H1 (cell line): ENCODE measurements at regions not wholly inside any gene's neighbourhood (a gene's known extent, or its start where the extent isn't known, plus 50 kb on each side); places are given as distances from the start of the nearest gene placed in this dataset.

Source experiments
- CTCF ChIA-PET: fragments of 300-600 bp; sonication (Branson Sonifier 250); formaldehyde crosslinking; loops from one replicate; lab custom pipeline; 2021; ENCODE audit not compliant: partially characterized antibody; lab: Charles Lee
- POLR2A ChIA-PET: fragments of 300-600 bp; sonication (Branson Sonifier 250); formaldehyde crosslinking; loops from one replicate; lab custom pipeline; 2021; ENCODE audit warnings: inconsistent platforms; ENCODE audit not compliant: partially characterized antibody; lab: Charles Lee
- DNase-seq, 2 experiments: peaks; one replicate each; pipeline versions ENCODE4 v3.0.0 to v3.0.0-alpha.2; 2010 to 2022; ENCODE audit warnings: low spot score in 2 of 2, low read depth in 1 of 2, mixed read lengths in 1 of 2
- FAIRE-seq: peaks from 2 replicates; lab custom pipeline; 2011; peaks lifted over from hg19 to GRCh38; lab: Jason Lieb, UNC
- H2AFZ ChIP-seq: 2 replicates; pipeline ENCODE4 v1.8.1; 2012; ENCODE audit warnings: low read length, inconsistent platforms
- H2AK5ac ChIP-seq: 2 replicates; pipeline ENCODE4 v1.6.1; 2013; ENCODE audit warnings: low read depth, low read length
- H2BK120ac ChIP-seq: replicated peaks from 2 replicates; pipeline ENCODE3; 2013; ENCODE audit warnings: low read depth, low read length, inconsistent platforms
- H2BK12ac ChIP-seq: 2 replicates; pipeline ENCODE4 v1.6.1; 2013; ENCODE audit warnings: low read depth, low read length
- H2BK15ac ChIP-seq: 2 replicates; pipeline ENCODE4 v1.6.1; 2013; ENCODE audit warnings: low read length
- H2BK20ac ChIP-seq: 2 replicates; pipeline ENCODE4 v1.6.1; 2013; ENCODE audit warnings: low read length
- H2BK5ac ChIP-seq: 2 replicates; pipeline ENCODE4 v1.6.1; 2013; ENCODE audit warnings: low read depth, low read length
- H3K14ac ChIP-seq: 2 replicates; pipeline ENCODE4 v1.6.1; 2013; ENCODE audit warnings: inconsistent platforms; ENCODE audit not compliant: insufficient read length
- H3K18ac ChIP-seq: 2 replicates; pipeline ENCODE4 v1.6.1; 2013; ENCODE audit warnings: low read length; ENCODE audit errors: extremely low read depth
- H3K23ac ChIP-seq: 2 replicates; pipeline ENCODE4 v1.6.1; 2013; ENCODE audit warnings: inconsistent platforms; ENCODE audit not compliant: insufficient read length
- H3K23me2 ChIP-seq: 2 replicates; pipeline ENCODE4 v1.6.1; 2013; ENCODE audit warnings: low read depth, low read length
- H3K27ac ChIP-seq: 2 replicates; pipeline ENCODE4 v1.6.1; 2011; ENCODE audit warnings: low read depth, low read length, inconsistent platforms
- H3K27me3 ChIP-seq, 4 experiments: replicated peaks in 1 of 4; 1 replicate in 1 of 4; 2 replicates in 3 of 4; pipeline versions ENCODE4 v1.6.1 to v1.8.1; 2011 to 2013; ENCODE audit warnings: low read length in 3 of 4, mild to moderate bottlenecking in 3 of 4, inconsistent platforms in 2 of 4, mixed read lengths in 2 of 4, moderate library complexity in 1 of 4; ENCODE audit not compliant: control insufficient read depth in 3 of 4, insufficient read depth in 3 of 4; ENCODE audit errors: extremely low read depth in 1 of 4
- H3K36me3 ChIP-seq, 4 experiments: 2 replicates each; pipeline versions ENCODE4 v1.6.1 to v1.8.1; 2011 to 2013; ENCODE audit warnings: mild to moderate bottlenecking in 4 of 4, low read length in 3 of 4, moderate library complexity in 2 of 4, control low read depth in 1 of 4, inconsistent platforms in 1 of 4; ENCODE audit not compliant: insufficient read depth in 4 of 4, control insufficient read depth in 2 of 4
- H3K4ac ChIP-seq: replicated peaks from 2 replicates; pipeline ENCODE3; 2013; ENCODE audit warnings: low read length, low read depth, mixed read lengths, inconsistent platforms; ENCODE audit not compliant: insufficient read length
- H3K4me1 ChIP-seq, 4 experiments: replicated peaks in 1 of 4; 1 replicate in 1 of 4; 2 replicates in 3 of 4; pipeline versions ENCODE4 v1.6.1 to v1.8.1; 2011 to 2013; ENCODE audit warnings: low read length in 3 of 4, inconsistent platforms in 2 of 4, mixed read lengths in 1 of 4; ENCODE audit not compliant: insufficient read depth in 4 of 4, control insufficient read depth in 3 of 4
- H3K4me2 ChIP-seq, 2 experiments: 2 replicates each; pipeline versions ENCODE4 v1.6.1 to v1.8.1; 2011 to 2013; ENCODE audit warnings: low read depth in 2 of 2, low read length in 2 of 2, control low read depth in 1 of 2, inconsistent platforms in 1 of 2, mild to moderate bottlenecking in 1 of 2; ENCODE audit not compliant: insufficient read depth in 1 of 2
- H3K4me3 ChIP-seq, 4 experiments: fragments of 200-600, 300-600 bp in 1 of 4; sonication (generic), shearing (Covaris generic), sonication (Bioruptor Twin) in 1 of 4; 2 replicates each; pipeline versions ENCODE4 v1.5.1 to v1.8.1; 2011 to 2016; ENCODE audit warnings: low read length in 4 of 4, low read depth in 3 of 4, control low read depth in 2 of 4, inconsistent platforms in 2 of 4, mild to moderate bottlenecking in 2 of 4, mixed read lengths in 1 of 4, moderate library complexity in 1 of 4; ENCODE audit not compliant: insufficient read depth in 2 of 4; ENCODE audit errors: extremely low read depth in 1 of 4
- H3K56ac ChIP-seq: replicated peaks from 2 replicates; pipeline ENCODE3; 2013; ENCODE audit warnings: low read depth, mild to moderate bottlenecking, mixed read lengths, low read length, inconsistent platforms; ENCODE audit not compliant: insufficient read length
- H3K79me1 ChIP-seq: 2 replicates; pipeline ENCODE4 v1.6.1; 2013; ENCODE audit warnings: low read depth, low read length, control low read depth
- H3K79me2 ChIP-seq, 2 experiments: 2 replicates each; pipeline versions ENCODE4 v1.6.1 to v1.8.1; 2012 to 2013; ENCODE audit warnings: low read length in 2 of 2, mild to moderate bottlenecking in 2 of 2, inconsistent platforms in 1 of 2; ENCODE audit not compliant: insufficient read depth in 2 of 2, control insufficient read depth in 1 of 2
- H3K9ac ChIP-seq, 4 experiments: replicated peaks in 1 of 4; 1 replicate in 1 of 4; 2 replicates in 3 of 4; pipeline versions ENCODE4 v1.6.1 to v1.8.1; 2011 to 2013; ENCODE audit warnings: low read depth in 3 of 4, low read length in 3 of 4, control low read depth in 2 of 4, mild to moderate bottlenecking in 2 of 4, moderate library complexity in 2 of 4, inconsistent platforms in 1 of 4; ENCODE audit errors: extremely low read depth in 1 of 4
- H3K9me3 ChIP-seq, 2 experiments: 2 replicates each; pipeline versions ENCODE4 v1.6.1 to v1.8.1; 2012 to 2013; ENCODE audit warnings: mild to moderate bottlenecking in 2 of 2, moderate library complexity in 2 of 2, control low read depth in 1 of 2, inconsistent platforms in 1 of 2, low read depth in 1 of 2, low read length in 1 of 2, mixed read lengths in 1 of 2; ENCODE audit not compliant: insufficient read depth in 2 of 2
- H4K20me1 ChIP-seq, 2 experiments: replicated peaks in 1 of 2; 2 replicates each; pipeline versions ENCODE3 to v1.8.1; 2011 to 2013; ENCODE audit warnings: inconsistent platforms in 2 of 2, low read length in 2 of 2, mild to moderate bottlenecking in 1 of 2; ENCODE audit not compliant: insufficient read depth in 2 of 2, control insufficient read depth in 1 of 2
- H4K5ac ChIP-seq: 2 replicates; pipeline ENCODE4 v1.6.1; 2013; ENCODE audit warnings: low read length, low read depth, mixed read lengths, inconsistent platforms; ENCODE audit not compliant: insufficient read length
- H4K8ac ChIP-seq: 2 replicates; pipeline ENCODE4 v1.8.0; 2013; ENCODE audit warnings: mild to moderate bottlenecking, moderate library complexity, low read length, inconsistent platforms; ENCODE audit not compliant: insufficient read depth; ENCODE audit errors: extremely low read depth
- H4K91ac ChIP-seq: replicated peaks from 2 replicates; pipeline ENCODE3; 2013; ENCODE audit warnings: low read length, mixed read lengths, inconsistent platforms; ENCODE audit not compliant: insufficient read length
- CHD7 ChIP-seq: fragments of 300-600 bp; sonication (generic); IDR thresholded peaks from 2 replicates; pipeline ENCODE4 v1.7.1; 2012; ENCODE audit warnings: low read length, moderate library complexity, mild to moderate bottlenecking, inconsistent platforms; ENCODE audit not compliant: insufficient replicate concordance
- WGBS, 2 experiments: shearing (Covaris generic) in 1 of 2; methylation state at CpG; one replicate each; pipeline versions ENCODE4 v1.1.6 to v1.1.7; 2013 to 2015; ENCODE audit warnings: low lambda C conversion rate in 2 of 2, mixed read lengths in 2 of 2, inconsistent platforms in 1 of 2, low coverage in 1 of 2, missing lambda C conversion rate in 1 of 2; ENCODE audit not compliant: insufficient replicate concordance in 2 of 2, insufficient coverage in 1 of 2, insufficient read length in 1 of 2; ENCODE audit errors: extremely low coverage in 1 of 2, missing lambda C conversion rate in 1 of 2; 5-methylcytosine and 5-hydroxymethylcytosine counted together

GRCh38 chr3:153252963-153253362 lies 90.9 kb downstream of the RAP2B start:
- Histone ChIP-seq H3K9ac (no peak overlapping the region), H3K4me2 (no peak overlapping the region), H4K20me1 (no peaks in the 10 kb centered on the region), H2BK15ac (no peak overlapping the region), H3K23ac (no peak overlapping the region), H3K4me3 (no peak overlapping the region), H3K4ac (no peak overlapping the region), H3K9me3 (no peaks in the 10 kb centered on the region), H3K79me2 (no peaks in the 10 kb centered on the region), H3K4me1 (peaks cover 0 to 2% (median 0%) of the 10 kb centered on the region in 4 experiments; a peak in 1 of 7 replicates), H3K14ac (no peak overlapping the region), H2BK20ac (no peak overlapping the region), H3K27ac (no peak overlapping the region), H3K27me3 (no peaks in the 10 kb centered on the region), H3K79me1 (no peaks in the 10 kb centered on the region), H3K23me2 (no peaks in the 10 kb centered on the region), H3K18ac (no peak overlapping the region), H2AK5ac (no peak overlapping the region), H3K36me3 (no peaks in the 10 kb centered on the region), H2BK120ac (no peak overlapping the region), H3K56ac (no peak overlapping the region), H4K8ac (no peak overlapping the region), H2BK12ac (no peak overlapping the region), H4K5ac (no peak overlapping the region), H4K91ac (no peak overlapping the region), H2AFZ (no peak overlapping the region), H2BK5ac (no peak overlapping the region)
- POLR2A ChIA-PET, result no interaction called here
- CTCF ChIA-PET, result interaction anchor here (1.1 to 1.2 kb wide), 3 partner anchors 19 to 108 kb away, joined by 3 read pairs; no protein-coding TSS in a partner anchor
- no peak for DNase-seq
- FAIRE-seq, result no peak
- WGBS, 2 experiments, result 88% methylated on average over 3 of the region's 3 CpGs; no CpG with 5 or more reads in 1 of the 2 experiments
- no peak for TF ChIP-seq CHD7
